ENCODE measurements at regions not wholly inside any gene's neighbourhood (a gene's known extent, or its start where the extent isn't known, plus 50 kb on each side); places are given as distances from the start of the nearest gene placed in this dataset.
"Not testable (repeated sequence)": the region's sequence is repeated elsewhere in the genome, so short reads cannot be mapped to it uniquely, and the experiment has no call there.

- TF ChIP-seq, protein P1, sequence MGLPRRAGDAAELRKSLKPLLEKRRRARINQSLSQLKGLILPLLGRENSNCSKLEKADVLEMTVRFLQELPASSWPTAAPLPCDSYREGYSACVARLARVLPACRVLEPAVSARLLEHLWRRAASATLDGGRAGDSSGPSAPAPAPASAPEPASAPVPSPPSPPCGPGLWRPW (IDR thresholded peaks at IDR 0.05) = no peak
Measured at GRCh38 chr5:102628441-102629175, 126.5 kb upstream of the PAM start (continued).

DNA sequence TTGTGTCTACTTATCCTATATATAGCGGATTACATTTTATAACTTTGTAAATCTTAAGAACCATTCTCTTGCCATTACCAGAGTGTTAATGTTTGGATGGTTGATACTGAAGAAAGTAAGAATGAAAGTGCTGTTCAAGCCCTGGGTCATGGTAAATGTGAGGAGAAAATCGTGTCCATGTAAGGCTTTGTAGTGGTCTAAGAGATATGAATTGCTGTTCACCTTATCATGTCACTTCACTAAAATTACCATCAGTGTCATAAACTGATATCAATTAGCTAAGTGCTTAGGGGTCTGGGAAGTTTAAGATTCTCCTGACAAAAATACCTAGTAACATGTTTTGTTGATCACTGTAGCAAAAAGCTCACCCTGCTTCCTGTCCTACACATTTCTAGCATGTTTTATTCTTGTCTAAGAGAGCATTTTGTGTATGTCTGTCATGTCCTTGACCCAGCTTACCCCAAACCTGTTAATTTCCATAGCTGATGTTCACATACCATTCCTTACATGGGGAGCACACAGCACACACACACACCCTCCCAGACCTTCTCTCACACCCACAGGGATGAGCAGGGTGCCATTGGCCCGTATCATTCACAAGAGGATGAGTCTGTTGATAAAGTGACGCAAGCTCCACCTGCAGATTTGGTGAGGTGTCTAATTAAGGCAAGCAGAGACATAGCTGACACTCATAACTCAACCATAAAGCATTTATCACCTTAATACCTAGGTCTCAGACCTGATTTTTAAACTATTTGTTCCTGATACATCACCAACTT is 125.1 kb upstream of the PAM start:
- H3K9me3 ChIP-seq = no peaks in the 10 kb centered on the region
- H3K27ac ChIP-seq = no peak overlapping the region
- POLR2A ChIA-PET = no interaction called here
- WGBS (ENCODE audit: missing lambda C conversion rate) = 6% methylated on average over 4 of the region's 4 CpGs
- H3K4me1 ChIP-seq = no peaks in the 10 kb centered on the region
- H3K4me2 ChIP-seq = no peak overlapping the region
- TF ChIP-seq RARB (CRISPR knock-in tag; IDR thresholded peaks at IDR 0.05) = no peak
- TF ChIP-seq GATA3 (IDR thresholded peaks at IDR 0.05; ENCODE audit: borderline replicate concordance) = no peak
- no peak for TF ChIP-seq ZC3H11A (IDR thresholded peaks at IDR 0.05)
- TF ChIP-seq, protein P2, sequence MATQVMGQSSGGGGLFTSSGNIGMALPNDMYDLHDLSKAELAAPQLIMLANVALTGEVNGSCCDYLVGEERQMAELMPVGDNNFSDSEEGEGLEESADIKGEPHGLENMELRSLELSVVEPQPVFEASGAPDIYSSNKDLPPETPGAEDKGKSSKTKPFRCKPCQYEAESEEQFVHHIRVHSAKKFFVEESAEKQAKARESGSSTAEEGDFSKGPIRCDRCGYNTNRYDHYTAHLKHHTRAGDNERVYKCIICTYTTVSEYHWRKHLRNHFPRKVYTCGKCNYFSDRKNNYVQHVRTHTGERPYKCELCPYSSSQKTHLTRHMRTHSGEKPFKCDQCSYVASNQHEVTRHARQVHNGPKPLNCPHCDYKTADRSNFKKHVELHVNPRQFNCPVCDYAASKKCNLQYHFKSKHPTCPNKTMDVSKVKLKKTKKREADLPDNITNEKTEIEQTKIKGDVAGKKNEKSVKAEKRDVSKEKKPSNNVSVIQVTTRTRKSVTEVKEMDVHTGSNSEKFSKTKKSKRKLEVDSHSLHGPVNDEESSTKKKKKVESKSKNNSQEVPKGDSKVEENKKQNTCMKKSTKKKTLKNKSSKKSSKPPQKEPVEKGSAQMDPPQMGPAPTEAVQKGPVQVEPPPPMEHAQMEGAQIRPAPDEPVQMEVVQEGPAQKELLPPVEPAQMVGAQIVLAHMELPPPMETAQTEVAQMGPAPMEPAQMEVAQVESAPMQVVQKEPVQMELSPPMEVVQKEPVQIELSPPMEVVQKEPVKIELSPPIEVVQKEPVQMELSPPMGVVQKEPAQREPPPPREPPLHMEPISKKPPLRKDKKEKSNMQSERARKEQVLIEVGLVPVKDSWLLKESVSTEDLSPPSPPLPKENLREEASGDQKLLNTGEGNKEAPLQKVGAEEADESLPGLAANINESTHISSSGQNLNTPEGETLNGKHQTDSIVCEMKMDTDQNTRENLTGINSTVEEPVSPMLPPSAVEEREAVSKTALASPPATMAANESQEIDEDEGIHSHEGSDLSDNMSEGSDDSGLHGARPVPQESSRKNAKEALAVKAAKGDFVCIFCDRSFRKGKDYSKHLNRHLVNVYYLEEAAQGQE (IDR thresholded peaks at IDR 0.05) = no peak
- TF ChIP-seq ESRRA (IDR thresholded peaks at IDR 0.05; ENCODE audit: borderline replicate concordance, low read length) = no peak
- no peak for TF ChIP-seq CHD2 (IDR thresholded peaks at IDR 0.05; ENCODE audit: low read length, partially characterized antibody)
- no peak for TF ChIP-seq FOSB (CRISPR knock-in tag; IDR thresholded peaks at IDR 0.05)
- no peak for TF ChIP-seq HOXA7 (CRISPR knock-in tag; IDR thresholded peaks at IDR 0.05)
- TF ChIP-seq E2F6 (IDR thresholded peaks at IDR 0.05; ENCODE audit: borderline replicate concordance, low read depth) = no peak
- no peak for TF ChIP-seq CEBPB (IDR thresholded peaks at IDR 0.05)
- no peak for TF ChIP-seq ELK1 (IDR thresholded peaks at IDR 0.05; ENCODE audit: low read depth, low read length)
- no peak for TF ChIP-seq POLR2A (IDR thresholded peaks at IDR 0.05; ENCODE audit: low read length)
- no peak for TF ChIP-seq RCOR1 (IDR thresholded peaks at IDR 0.05; ENCODE audit: low read depth, low read length)
- no peak for TF ChIP-seq ZFP36 (IDR thresholded peaks at IDR 0.05; ENCODE audit: borderline replicate concordance, partially characterized antibody)
- TF ChIP-seq MYC (IDR thresholded peaks at IDR 0.05; ENCODE audit: borderline replicate concordance, low read length) = no peak
- TF ChIP-seq HOXB13 (CRISPR knock-in tag; IDR thresholded peaks at IDR 0.05; ENCODE audit: low read depth) = no peak
- no peak for TF ChIP-seq KDM5A (IDR thresholded peaks at IDR 0.05)
- TF ChIP-seq, protein P1 (IDR thresholded peaks at IDR 0.05) = no peak
- TF ChIP-seq CTCF (IDR thresholded peaks at IDR 0.05) = no peak
- FAIRE-seq = no peak
- no peak overlapping the region for H3K4me3 ChIP-seq
- no peak for DNase-seq (ENCODE audit: low read depth in 1 of 2, low spot score in 1 of 2)
- CTCF ChIA-PET = no interaction called here
- ATAC-seq = no peak

GRCh38 chr5:102635399-102635798 is 119.7 kb upstream of the PAM start:
- FAIRE-seq; H3K4me1 ChIP-seq; ATAC-seq; DNase-seq (ENCODE audit: low read depth in 1 of 2, low spot score in 1 of 2); H3K4me2 ChIP-seq; POLR2A ChIA-PET; H3K27ac ChIP-seq; H3K4me3 ChIP-seq; H3K9me3 ChIP-seq: not testable (repeated sequence)
- 14% methylated on average over 1 of the region's 1 CpG for WGBS (ENCODE audit: missing lambda C conversion rate)
- CTCF ChIA-PET = interaction anchor here (1.3 kb wide), 1 partner anchor 26 kb away, joined by 3 read pairs; no protein-coding TSS in a partner anchor
